ENCODE measurements at regions not wholly inside any gene's neighbourhood (a gene's known extent, or its start where the extent isn't known, plus 50 kb on each side); places are given as distances from the start of the nearest gene placed in this dataset.

DNA sequence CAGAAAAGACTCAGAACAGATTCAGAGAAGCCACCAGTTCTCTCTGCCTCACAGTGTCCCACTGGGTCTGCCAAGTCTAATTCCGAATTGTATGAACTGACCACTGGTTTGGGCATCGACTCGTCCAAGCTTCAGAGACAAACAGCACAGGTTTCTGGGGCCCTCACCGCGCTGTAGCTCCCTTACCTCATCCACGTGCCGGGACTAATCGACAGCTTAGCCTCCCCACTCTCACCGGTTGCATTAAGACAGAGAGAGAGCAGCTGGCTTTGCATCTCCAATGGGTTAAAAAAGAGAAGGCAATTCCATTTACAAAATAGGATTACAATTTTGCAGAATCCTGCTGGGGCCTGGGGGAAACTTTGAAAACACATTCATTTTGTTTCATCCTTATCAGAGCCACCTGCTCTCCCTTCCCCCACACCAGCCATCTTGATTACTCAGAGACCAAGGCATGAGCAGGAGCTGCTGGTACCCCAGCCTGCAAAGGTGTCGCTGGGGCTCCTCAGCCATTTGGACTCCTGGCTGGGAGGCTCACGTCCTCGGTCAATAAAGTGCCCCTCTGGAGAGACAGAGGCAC, 95.3 kb upstream of the RPL38 start:
- TF ChIP-seq CTCF (IDR thresholded peaks at IDR 0.05; ENCODE audit: low read depth, low read length) (no peak), POLR2A (IDR thresholded peaks at IDR 0.05; ENCODE audit: extremely low read depth, insufficient read length) (no peak), MAX (IDR thresholded peaks at IDR 0.05; ENCODE audit: low read depth, low read length) (no peak)
